Suppressor macrophage treated with lipopolysaccharide for 4 hours (primary cell): ENCODE measurements at regions not wholly inside any gene's neighbourhood (a gene's known extent, or its start where the extent isn't known, plus 50 kb on each side); places are given as distances from the start of the nearest gene placed in this dataset.
"Not testable (repeated sequence)": the region's sequence is repeated elsewhere in the genome, so short reads cannot be mapped to it uniquely, and the experiment has no call there.

Experiments used
- DNase-seq: peaks from one replicate; pipeline ENCODE4 v3.0.0-alpha.2; 2020

- DNase-seq, result no peak
These were observed 406.2 kb downstream of the LIG4 start for GRCh38 chr13:107809125-107809524.

GRCh38 chr13:107808389-107808788 is 406.9 kb downstream of the LIG4 start:
- DNase-seq, result no peak

GRCh38 chr13:107807306-107808073 is 407.8 kb downstream of the LIG4 start:
- no peak for DNase-seq

DNA sequence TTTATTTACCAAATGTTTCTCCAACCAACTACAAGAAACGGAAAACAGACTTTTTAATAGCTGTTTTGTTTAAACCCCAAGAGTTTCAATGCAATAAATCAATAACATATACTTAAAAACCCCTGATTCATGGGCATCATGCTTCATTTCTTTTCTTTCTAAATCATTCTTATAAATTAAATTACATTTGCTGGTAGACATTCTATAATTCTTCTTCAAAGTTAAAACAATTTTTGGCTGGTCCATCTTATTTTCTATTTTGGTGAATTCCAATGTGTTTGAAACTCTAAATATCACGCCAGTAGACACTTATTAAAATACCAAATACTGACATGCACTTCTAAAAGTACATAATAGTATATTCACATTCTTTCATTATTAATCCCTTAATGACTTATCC is 408.6 kb downstream of the LIG4 start:
- no peak for DNase-seq

GRCh38 chr13:107803822-107804495 is 411.4 kb downstream of the LIG4 start:
- no peak for DNase-seq

DNA sequence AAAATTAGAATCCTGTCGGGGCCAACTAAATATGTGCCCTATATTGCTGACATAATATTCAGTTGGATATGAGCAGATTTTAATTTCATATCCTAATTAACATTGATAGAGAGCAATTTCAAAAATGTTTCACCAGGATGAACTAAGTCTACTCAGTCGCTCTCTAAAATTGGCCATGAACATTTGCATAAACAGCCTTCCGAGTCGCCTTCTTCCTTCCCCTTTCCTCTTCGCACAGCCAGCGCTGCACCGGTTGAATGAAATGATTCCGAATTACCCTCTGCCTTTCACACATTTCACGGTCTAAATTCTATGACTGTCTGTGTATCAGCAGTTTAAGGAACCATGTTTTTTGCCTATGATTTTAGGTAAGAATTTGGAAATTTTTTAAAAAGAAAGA is 413.7 kb downstream of the LIG4 start:
- DNase-seq, result no peak

- DNase-seq, result no peak
These were observed 416.3 kb downstream of the LIG4 start for GRCh38 chr13:107799001-107799400.

- no peak for DNase-seq
These were observed 424.9 kb downstream of the LIG4 start for GRCh38 chr13:107790397-107790796.

DNA sequence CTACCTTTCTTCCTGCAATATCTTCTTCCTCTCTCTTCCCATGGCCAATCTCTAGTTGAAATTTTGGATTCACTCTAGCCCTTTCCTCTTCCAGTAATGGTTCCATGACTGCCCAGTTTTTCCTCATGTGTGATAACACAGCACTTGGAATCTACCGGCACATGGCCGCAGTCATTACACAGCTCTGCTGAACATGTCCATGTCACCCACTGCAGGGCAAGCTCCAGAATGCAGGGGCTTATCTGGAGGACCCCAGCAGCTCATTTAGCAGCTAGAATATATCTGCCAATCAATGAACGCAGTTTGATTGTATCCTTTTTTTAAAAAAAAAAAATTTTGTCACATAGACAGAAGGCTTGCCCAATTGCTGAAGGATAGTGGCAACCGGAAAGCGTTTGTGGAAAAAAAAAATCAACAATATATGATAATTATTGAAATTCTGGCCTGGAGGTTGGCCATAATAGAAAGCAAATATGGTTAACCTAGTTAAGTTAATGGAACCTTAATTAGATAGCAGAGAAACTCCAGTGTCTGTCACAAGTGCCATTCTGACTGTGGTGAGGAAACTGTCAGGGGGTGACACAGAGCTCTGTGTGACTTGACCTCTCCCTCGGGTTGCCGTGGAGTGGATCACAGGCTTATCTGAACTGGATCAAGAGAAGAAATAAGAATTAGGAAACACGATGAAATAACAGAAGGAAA is 426.7 kb downstream of the LIG4 start:
- DNase-seq, result no peak

GRCh38 chr13:107782646-107783045 is 432.7 kb downstream of the LIG4 start:
- DNase-seq, result not testable (repeated sequence)

- no peak for DNase-seq
These were observed 437.2 kb downstream of the LIG4 start for GRCh38 chr13:107778094-107778493.

DNA sequence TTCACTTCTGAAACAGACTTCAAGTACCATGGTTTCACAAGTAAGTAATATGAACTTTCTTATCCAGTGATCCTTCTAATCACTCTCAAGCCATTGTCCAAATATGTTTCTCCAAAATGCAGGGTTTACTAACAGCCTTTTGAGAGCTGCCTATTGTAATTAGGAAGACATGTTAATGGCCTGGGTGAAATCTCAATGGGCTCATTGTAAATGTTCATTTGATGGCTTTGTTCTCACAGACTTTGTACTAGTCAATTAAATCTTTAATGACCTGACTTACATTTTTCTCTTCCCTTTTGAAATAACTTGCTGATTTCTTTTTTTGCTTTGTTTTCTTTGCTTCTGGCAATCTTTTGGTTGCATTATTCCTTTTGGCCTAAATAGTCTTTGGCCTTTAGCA is 444.8 kb downstream of the LIG4 start:
- DNase-seq, result no peak

DNA sequence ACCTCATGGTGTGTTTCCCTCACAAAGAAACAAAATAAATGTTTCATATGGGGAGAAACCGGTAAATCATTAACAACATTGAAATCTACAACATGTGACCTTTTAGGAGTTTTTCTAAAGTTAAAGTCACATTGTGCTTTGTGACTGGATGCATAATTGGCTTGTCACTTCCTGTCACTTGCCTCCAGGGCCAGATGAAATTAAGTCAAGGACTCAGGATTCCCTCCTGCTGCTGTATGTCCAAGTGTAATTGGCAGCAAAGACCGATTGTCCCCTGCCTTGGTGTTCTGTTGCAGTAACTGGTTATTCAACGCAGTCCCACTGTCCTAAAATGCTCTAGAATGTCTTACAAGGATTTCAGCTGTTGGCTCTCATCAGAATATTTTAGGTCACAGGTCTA is 448.2 kb downstream of the LIG4 start:
- no peak for DNase-seq

- no peak for DNase-seq
These were observed 449.5 kb downstream of the LIG4 start for GRCh38 chr13:107765724-107766401.

- no peak for DNase-seq
These were observed 451.3 kb downstream of the LIG4 start for GRCh38 chr13:107764046-107764445.

DNA sequence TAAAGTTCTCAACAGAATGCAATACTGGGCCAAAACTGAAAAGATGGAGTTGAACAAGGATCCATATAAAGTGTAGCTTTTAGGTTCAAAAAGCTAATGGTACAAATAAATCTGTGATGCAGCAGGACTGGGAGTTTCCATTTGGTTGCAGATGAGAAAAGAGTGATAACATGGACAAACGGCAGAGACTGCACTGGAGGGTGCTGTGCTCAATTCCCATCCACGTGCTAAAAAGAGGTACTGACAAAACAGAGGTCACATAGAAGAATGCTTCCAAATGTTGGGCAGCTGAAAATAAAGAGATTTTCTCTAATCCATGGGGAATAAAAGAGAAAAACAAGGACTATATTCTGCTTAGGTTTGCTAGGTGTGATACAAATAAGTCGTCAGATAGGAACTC is 461.6 kb downstream of the LIG4 start:
- DNase-seq, result no peak

DNA sequence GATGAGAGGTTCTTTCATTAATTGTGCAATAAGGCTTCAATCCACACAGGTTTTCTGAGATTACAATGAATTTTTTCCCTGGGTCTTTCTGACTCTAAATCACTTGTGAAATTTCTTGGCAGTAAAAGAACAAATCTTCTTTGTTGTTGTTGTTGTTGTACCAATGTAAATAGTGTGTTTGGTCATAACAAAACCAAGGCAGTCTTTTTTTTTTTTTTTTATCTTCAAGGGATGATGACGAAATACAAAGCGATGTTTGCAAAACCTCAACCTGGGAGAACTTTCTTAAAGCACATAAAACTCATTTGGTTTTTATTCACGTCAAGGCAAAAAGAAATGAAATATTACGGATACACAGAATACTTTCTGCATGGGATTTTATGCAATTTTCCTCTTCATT is 462.0 kb downstream of the LIG4 start:
- no peak for DNase-seq

GRCh38 chr13:107743983-107744382 is 471.4 kb downstream of the LIG4 start:
- DNase-seq, result no peak

DNA sequence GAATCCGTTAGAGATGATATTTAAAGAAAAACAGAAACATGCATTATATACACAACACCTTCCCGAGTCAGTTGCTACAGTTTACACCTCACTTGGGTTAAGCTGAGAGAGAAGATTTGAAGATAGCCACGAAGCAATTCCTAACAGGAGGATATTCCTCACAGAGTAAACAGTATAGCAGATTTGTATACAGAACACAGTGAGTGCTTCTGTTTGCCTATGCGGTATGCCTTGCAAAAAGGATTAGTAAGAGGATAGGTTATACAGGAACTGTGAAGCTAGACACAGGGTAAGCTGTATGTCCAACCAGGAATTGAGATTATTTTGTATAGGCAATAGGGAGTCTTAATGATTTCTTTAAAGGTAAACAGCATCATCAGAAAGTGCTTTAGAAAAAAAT is 471.8 kb downstream of the LIG4 start:
- DNase-seq, result no peak

- DNase-seq, result no peak
These were observed 472.2 kb downstream of the LIG4 start for GRCh38 chr13:107743100-107743499.

GRCh38 chr13:107742544-107742943 is 472.8 kb downstream of the LIG4 start:
- DNase-seq, result no peak

DNA sequence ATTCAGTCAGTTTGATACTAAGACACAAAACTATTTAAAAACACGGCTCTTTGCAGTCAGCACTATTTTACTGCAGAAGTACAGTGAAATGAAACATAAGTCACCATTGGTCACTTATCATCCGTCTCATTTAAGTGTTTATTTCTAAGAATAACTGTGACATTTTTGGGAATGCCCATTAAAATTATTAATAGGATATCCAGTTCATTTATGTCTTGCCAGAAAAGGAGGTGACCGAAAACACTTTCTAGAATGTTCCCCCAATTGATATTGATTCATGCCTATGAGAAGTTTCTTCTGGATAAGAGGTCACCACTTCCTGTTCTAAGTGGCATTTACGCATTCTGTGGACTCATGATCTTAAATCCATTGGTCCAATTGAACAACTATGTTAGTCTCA is 477.3 kb downstream of the LIG4 start:
- no peak for DNase-seq

DNA sequence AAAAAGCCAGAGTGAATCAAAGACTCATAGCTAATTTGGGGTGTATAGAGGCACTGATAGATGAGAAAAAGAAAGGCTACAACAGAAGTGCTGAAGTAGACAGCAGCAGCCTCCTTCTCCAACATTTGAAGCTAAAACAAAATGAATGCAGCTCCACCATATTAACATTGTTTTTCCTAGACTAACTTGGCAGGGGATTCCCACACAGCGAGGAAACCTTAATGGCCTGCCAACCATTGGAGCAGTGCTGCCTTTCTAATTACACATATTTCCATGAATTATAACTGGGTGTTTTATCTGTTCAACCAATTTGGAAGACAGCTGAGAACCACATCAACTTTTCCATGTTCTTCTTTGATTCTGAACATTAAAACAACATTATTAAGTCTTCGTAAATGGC is 478.6 kb downstream of the LIG4 start:
- DNase-seq, result no peak

DNA sequence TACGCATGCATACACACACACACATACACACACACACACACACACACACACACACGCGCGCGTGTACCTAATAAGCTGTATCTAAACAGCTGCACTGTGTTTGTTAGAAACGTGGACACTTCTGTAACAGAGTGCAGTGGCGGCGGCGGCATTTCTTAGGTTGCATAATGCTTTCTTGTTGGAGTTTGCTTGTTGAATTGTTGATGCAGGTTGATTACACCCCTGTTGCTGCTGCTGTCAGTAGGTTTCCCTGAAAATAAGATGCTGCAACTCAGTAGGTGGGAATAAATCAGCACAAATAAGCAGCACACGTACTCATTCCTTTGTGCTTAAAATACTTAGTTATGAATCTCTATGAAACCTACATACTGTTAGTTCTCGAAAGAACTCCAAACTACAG is 479.2 kb downstream of the LIG4 start:
- DNase-seq, result no peak
